HT-29 (cell line): ENCODE measurements at regions not wholly inside any gene's neighbourhood (a gene's known extent, or its start where the extent isn't known, plus 50 kb on each side); places are given as distances from the start of the nearest gene placed in this dataset.
A peak's percentile ranks its signal among the peaks of the same experiment; 100 is the strongest.

Experiments
- DNase-seq: peaks from one replicate; pipeline ENCODE4 v3.0.0-alpha.2; 2015; ENCODE audit warnings: low spot score

GRCh38 chr3:72213296-72214065 is 428.5 kb upstream of the PROK2 start:
- no peak for DNase-seq

GRCh38 chr3:72212396-72212795 is 427.4 kb upstream of the PROK2 start:
- no peak for DNase-seq

DNA sequence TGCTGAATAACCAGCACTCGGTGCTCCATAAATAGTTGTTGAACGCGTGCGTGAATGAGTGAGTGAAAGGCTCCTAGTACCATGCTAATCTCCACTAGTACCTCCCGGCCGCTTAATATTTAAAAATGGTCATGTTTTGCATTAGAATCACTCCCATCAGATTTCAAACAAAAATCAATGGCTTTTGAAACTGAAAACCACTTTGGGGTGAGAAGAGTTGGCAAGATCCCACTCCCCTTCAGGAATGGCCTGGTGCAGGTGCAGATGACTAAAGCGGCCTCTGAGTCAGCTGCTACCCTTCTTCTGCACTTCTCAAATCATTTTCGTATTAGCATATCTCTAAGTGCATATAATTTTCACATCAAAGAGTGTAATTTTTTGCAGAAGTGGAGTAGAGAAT is 425.3 kb upstream of the PROK2 start:
- no peak for DNase-seq

GRCh38 chr3:72205297-72205826 is 420.4 kb upstream of the PROK2 start:
- DNase-seq = no peak

- no peak for DNase-seq
These were observed 419.5 kb upstream of the PROK2 start for GRCh38 chr3:72204452-72204851.

DNA sequence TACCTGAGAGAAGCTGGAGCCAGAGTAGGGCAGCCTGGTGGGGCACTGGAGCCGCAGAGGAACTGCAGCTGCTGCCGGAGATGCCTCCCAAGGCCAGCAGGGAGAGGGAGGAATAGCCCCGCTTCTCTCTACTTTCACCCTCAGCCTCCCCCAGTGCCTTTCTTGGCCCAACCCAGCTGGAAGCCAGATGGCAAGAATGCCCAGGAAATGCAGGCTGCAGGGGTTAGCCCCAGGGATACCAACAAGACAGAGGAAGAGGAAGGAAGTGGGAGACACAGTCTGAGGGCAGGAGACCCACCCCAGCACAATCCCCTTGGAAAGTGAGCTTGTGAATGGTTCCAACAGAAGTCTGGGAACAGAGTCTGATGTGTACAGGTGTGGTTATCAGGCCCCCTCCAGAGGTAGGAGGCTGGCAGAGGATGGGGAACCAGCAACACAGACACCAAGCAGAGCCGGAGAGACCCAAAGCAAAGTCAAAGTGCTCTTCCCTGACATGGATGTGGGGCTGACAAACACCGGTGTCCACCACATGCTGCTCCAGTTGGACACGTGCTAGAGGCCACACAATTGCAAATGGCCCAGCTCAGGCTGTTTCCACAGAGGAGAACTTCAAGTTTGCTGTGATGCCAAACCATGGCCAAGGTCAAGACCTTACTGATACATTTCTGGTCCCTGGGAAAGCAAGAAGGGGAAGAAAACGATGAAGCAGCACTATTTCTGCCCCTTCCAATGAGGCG is 418.8 kb upstream of the PROK2 start:
- DNase-seq = no peak

- DNase-seq = no peak
These were observed 418.2 kb upstream of the PROK2 start for GRCh38 chr3:72203105-72203504.

GRCh38 chr3:72200332-72200731 is 415.4 kb upstream of the PROK2 start:
- no peak for DNase-seq

DNA sequence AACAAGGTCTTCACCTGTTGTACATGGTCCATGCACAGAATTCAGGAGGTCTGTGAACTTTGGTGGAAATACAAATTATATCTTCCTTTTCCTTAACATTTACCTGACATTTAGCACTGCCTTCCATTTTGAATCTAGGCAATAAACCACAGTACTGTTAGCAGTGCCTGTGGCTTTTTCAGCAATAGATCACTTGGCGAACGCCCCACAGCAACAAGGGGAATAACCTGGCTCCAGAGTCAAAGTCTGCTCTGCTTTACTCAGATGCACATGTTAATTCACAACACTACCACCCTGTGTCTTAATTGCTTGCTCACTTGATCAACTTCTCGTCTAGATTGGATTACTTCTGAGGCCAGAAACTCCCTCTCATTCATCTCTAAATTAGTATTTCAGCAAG is 414.6 kb upstream of the PROK2 start:
- DNase-seq = no peak

- no peak for DNase-seq
These were observed 411.5 kb upstream of the PROK2 start for GRCh38 chr3:72196377-72196929.

GRCh38 chr3:72195895-72196294 is 410.9 kb upstream of the PROK2 start:
- no peak for DNase-seq

- DNase-seq = no peak
These were observed 409.5 kb upstream of the PROK2 start for GRCh38 chr3:72194458-72194857.

DNA sequence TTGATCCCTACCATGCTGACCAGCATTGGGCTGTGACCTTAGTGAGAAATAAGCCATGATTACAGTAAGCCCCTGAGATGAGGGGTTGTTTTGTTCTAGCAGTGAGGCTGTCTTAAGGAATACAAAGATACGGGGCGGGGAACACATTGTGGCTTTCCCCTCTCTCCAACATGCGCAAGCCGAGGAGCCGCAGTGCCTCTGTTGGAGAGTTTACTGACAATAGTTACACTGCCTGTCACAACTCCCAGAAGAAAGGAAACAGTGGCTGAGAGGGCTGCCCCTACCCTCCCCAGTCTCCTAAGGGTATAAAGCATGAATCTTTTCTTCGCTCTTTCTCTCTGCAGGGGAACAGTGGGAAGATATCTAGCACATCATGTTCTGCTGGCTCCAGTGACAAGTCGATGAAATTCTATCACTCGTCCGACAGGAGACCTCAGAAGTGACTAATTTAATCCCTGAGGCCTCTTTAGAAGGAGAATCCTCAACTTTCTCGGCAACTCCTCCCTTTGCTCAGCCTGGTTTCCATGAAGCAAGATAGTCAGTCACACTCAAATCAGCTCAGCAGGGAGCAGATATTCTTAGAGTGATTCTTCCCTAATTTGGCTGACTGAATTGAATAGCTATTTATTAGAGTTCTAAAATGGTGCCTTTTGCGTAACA is 409.0 kb upstream of the PROK2 start:
- DNase-seq = no peak

- DNase-seq = no peak
These were observed 407.6 kb upstream of the PROK2 start for GRCh38 chr3:72192572-72192971.

DNA sequence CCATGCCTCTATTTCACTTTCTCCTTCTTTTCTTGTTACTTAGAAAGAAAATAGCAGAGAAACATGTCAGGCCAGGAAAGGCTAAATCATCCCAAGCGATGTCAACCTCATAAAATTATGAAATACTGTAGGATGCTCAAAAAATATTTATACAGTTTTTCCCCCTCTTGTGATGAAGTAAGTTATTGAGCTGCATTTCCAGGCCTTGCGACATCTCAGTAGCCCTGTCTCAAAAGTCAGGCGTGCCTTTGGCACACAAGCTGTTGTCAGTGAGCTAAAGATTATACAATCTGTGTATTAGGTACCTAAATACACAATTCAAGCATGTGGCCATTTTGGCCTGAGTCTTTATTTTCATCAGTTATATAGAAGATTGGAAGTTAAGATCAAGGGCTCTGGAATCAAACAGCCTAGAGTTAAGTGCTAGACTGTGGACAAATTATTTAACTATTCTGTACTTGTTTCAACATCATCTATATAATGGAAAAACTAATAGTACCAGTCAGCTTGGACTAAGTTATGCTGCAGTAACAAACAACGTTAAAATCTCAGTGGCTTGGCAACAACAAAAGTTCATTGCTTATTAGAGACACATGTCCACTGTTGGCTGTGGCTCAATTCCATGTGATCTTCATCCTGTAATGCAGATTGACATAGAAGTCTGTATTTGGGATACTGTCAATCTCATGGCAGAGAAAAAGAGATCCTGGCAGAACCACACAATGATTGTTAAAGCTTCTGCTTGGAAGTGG is 406.4 kb upstream of the PROK2 start:
- DNase-seq = no peak

GRCh38 chr3:72190050-72190449 is 405.1 kb upstream of the PROK2 start:
- DNase-seq = no peak

DNA sequence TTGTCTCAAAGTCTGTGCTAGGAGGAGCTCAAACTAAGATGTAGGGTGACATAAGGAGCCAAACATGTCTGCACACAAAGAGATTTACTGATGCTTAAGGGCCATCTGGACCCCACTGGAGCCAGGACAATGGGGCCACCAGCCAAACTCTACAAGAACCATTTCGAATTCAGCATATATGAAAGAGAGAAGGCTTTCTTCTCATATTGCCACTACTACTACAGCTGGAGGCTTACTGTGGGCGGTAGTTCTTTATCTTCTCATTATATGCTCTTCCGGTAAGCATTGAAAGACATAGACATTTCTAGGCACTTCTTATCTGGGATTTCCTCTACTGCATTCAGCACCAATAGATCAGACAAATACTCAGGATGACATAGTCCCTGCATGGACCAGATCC is 404.4 kb upstream of the PROK2 start:
- no peak for DNase-seq

DNA sequence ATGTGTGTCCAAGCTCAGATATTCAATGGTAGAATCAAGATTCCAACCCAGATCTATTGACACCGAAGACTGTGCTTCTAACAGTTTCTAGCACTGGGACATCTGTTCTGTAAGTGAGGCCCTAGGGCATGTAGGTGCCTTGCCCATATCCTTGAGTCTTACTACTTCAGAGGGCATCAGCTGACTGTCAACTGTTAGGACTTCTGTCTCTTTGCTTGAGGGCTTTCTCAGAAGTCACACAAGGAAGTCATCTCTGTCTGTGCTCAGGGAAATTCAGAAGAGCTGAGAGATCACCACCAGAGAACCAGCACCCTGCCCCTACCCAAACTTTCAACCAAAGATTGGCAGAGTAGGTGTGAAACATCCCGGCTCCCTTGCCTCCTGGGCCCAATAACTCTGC is 403.6 kb upstream of the PROK2 start:
- no peak for DNase-seq

- peak; percentile 1 for DNase-seq
These were observed 402.2 kb upstream of the PROK2 start for GRCh38 chr3:72187131-72187530.

DNA sequence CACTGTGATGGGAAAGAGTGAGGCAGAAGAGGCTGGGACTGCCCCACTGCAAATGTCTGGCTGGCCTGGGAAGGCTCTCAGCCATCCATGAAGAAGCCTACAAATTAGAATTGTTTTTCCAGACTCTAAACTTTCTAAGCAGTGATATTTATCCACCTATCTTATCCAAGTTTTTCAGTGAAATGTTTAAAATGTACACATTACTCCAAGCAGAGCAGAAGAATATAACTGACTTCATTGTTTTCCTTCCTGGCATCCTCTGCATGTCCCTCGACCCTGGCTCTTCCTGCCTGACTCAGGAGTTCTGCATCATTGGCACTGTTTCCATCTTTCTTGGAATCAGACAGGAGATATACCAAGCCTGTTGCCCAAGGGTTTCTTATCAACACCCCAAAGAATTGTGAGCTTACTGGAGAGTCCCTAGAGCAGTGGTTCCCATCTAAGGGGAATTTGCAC is 401.5 kb upstream of the PROK2 start:
- DNase-seq = no peak
